H1 (cell line): ENCODE measurements at regions not wholly inside any gene's neighbourhood (a gene's known extent, or its start where the extent isn't known, plus 50 kb on each side); places are given as distances from the start of the nearest gene placed in this dataset.

ENCODE experiments used
- MAX ChIP-seq: IDR thresholded peaks from 2 replicates; pipeline ENCODE4 v1.6.1; 2012; ENCODE audit warnings: inconsistent platforms
- TF ChIP-seq, protein P1 (sequence below): fragments of 300-600 bp; sonication (generic); IDR thresholded peaks from 2 replicates; pipeline ENCODE4 v1.7.1; 2012; ENCODE audit warnings: low read length, moderate library complexity, mild to moderate bottlenecking, inconsistent platforms; ENCODE audit not compliant: insufficient replicate concordance

DNA sequence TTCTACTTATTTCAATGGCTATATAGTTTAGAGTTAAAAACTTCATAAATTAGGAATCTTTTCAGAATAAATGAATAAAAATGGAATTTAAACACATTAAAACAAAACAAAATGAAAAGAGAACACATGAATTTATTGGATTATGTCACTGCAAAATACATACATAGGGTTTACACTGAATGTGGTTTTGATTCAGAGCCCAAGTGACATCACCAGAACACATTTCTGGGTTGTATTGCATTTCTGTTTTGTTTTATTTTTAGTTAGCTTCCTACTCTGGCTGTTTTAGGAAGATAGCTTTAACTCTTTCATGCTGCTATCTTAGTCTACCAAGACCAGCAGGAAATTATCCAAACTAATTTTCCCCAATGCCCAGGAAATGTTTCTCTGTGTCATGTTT is 1935.0 kb downstream of the EFNA5 start (continued):
- TF ChIP-seq MAX = no peak
- TF ChIP-seq, protein P1, sequence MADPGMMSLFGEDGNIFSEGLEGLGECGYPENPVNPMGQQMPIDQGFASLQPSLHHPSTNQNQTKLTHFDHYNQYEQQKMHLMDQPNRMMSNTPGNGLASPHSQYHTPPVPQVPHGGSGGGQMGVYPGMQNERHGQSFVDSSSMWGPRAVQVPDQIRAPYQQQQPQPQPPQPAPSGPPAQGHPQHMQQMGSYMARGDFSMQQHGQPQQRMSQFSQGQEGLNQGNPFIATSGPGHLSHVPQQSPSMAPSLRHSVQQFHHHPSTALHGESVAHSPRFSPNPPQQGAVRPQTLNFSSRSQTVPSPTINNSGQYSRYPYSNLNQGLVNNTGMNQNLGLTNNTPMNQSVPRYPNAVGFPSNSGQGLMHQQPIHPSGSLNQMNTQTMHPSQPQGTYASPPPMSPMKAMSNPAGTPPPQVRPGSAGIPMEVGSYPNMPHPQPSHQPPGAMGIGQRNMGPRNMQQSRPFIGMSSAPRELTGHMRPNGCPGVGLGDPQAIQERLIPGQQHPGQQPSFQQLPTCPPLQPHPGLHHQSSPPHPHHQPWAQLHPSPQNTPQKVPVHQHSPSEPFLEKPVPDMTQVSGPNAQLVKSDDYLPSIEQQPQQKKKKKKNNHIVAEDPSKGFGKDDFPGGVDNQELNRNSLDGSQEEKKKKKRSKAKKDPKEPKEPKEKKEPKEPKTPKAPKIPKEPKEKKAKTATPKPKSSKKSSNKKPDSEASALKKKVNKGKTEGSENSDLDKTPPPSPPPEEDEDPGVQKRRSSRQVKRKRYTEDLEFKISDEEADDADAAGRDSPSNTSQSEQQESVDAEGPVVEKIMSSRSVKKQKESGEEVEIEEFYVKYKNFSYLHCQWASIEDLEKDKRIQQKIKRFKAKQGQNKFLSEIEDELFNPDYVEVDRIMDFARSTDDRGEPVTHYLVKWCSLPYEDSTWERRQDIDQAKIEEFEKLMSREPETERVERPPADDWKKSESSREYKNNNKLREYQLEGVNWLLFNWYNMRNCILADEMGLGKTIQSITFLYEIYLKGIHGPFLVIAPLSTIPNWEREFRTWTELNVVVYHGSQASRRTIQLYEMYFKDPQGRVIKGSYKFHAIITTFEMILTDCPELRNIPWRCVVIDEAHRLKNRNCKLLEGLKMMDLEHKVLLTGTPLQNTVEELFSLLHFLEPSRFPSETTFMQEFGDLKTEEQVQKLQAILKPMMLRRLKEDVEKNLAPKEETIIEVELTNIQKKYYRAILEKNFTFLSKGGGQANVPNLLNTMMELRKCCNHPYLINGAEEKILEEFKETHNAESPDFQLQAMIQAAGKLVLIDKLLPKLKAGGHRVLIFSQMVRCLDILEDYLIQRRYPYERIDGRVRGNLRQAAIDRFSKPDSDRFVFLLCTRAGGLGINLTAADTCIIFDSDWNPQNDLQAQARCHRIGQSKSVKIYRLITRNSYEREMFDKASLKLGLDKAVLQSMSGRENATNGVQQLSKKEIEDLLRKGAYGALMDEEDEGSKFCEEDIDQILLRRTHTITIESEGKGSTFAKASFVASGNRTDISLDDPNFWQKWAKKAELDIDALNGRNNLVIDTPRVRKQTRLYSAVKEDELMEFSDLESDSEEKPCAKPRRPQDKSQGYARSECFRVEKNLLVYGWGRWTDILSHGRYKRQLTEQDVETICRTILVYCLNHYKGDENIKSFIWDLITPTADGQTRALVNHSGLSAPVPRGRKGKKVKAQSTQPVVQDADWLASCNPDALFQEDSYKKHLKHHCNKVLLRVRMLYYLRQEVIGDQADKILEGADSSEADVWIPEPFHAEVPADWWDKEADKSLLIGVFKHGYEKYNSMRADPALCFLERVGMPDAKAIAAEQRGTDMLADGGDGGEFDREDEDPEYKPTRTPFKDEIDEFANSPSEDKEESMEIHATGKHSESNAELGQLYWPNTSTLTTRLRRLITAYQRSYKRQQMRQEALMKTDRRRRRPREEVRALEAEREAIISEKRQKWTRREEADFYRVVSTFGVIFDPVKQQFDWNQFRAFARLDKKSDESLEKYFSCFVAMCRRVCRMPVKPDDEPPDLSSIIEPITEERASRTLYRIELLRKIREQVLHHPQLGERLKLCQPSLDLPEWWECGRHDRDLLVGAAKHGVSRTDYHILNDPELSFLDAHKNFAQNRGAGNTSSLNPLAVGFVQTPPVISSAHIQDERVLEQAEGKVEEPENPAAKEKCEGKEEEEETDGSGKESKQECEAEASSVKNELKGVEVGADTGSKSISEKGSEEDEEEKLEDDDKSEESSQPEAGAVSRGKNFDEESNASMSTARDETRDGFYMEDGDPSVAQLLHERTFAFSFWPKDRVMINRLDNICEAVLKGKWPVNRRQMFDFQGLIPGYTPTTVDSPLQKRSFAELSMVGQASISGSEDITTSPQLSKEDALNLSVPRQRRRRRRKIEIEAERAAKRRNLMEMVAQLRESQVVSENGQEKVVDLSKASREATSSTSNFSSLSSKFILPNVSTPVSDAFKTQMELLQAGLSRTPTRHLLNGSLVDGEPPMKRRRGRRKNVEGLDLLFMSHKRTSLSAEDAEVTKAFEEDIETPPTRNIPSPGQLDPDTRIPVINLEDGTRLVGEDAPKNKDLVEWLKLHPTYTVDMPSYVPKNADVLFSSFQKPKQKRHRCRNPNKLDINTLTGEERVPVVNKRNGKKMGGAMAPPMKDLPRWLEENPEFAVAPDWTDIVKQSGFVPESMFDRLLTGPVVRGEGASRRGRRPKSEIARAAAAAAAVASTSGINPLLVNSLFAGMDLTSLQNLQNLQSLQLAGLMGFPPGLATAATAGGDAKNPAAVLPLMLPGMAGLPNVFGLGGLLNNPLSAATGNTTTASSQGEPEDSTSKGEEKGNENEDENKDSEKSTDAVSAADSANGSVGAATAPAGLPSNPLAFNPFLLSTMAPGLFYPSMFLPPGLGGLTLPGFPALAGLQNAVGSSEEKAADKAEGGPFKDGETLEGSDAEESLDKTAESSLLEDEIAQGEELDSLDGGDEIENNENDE = no peak
